Nucleus accumbens (tissue), 56 donors: ENCODE measurements at regions not wholly inside any gene's neighbourhood (a gene's known extent, or its start where the extent isn't known, plus 50 kb on each side); places are given as distances from the start of the nearest gene placed in this dataset.
"Not testable (repeated sequence)": the region's sequence is repeated elsewhere in the genome, so short reads cannot be mapped to it uniquely, and the experiment has no call there.

ENCODE experiments used
- DNase-seq, 56 donors: peaks; one replicate each; lab custom pipeline; 2025; lab: John Stamatoyannopoulos, UW

DNA sequence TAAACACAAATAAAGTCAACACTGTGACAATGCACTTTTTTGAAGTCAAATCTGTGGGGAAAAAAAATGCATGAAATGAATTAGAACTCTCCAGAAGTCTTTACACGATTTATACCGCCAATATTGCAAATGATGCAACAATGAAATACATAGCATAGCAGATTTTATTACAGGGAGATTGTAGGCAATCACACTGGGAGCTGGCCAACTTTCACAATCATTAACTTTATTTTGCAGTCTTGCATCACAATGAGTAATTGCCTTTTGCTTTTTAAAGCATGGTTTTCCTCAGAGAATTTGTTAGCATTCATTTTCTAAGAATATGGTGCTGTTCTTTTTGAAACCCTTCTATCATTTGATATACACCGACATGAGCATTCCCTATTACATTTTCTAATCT is 366.4 kb upstream of the FSIP2 start:
- DNase-seq, result no peak

DNA sequence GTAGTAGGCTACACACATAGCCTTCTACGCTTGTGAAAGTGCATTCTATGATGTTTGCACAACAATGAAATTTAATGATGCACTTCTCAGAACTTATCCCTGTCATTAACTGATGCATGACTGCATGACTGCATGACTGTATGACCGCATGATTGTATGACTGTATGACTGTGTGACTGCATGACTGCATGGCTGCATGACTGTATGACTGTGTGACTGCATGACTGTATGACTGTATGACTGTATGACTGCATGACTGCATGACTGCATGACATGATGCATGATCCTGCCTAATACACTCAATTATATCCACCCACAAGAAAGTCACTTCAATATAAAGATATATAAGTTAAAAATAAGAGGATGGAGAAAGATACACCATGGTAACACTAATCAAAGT is 365.4 kb upstream of the FSIP2 start:
- DNase-seq, result no peak

DNA sequence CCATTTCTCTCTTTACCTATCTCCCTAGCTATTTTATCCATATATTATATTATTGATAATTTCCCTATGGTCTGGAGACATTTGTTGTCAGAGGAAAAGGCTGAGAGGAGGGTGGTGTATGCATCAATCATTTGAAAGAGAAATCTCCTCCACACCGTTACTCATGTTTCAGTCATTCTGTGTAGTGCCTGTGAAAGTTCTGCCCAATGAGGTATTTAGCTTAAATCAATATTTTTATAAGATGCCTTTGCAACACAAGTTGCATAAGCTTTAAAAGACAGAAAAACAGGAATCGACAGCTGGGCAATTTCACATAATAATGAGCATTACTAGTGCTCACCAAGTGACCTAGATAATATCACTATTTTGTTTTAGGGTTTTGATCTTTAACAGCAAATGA is 363.7 kb upstream of the FSIP2 start:
- DNase-seq, result no peak

DNA sequence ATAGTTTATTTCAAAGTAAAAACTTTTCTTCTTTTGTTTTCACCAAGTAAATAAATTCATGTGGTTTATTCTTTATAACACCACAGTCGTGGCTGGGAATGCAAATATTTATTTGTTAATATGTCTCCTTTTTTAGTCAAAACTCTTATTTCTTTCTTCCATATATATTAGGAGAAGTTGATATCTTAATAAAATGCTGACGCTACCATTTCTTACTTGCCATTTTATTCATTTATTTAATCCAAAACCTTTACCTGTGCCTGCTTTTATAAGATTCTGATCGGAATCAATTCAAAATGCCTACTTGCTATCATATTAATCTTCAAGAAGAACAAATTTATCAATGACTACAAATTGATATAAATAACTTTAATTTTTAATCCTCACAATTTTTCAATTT is 362.9 kb upstream of the FSIP2 start:
- no peak for DNase-seq

DNA sequence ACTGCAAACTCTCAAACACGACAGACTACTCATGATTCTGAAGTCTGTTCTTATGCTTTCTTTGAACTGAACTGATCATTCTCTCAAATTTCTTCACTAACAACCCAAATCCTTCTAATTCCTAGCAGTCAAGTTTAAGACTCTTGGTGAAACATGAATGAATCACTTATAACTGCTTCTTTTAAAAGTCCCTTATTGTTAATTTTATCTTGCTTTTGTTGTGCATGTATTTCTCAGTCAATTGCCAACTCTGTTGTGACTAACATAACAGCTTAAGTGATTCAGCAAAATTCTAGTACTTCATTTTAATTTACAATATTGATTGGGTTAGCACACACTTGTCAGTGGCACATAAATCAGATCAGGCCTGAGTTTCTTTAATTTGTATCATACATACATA is 357.0 kb upstream of the FSIP2 start:
- no peak for DNase-seq

DNA sequence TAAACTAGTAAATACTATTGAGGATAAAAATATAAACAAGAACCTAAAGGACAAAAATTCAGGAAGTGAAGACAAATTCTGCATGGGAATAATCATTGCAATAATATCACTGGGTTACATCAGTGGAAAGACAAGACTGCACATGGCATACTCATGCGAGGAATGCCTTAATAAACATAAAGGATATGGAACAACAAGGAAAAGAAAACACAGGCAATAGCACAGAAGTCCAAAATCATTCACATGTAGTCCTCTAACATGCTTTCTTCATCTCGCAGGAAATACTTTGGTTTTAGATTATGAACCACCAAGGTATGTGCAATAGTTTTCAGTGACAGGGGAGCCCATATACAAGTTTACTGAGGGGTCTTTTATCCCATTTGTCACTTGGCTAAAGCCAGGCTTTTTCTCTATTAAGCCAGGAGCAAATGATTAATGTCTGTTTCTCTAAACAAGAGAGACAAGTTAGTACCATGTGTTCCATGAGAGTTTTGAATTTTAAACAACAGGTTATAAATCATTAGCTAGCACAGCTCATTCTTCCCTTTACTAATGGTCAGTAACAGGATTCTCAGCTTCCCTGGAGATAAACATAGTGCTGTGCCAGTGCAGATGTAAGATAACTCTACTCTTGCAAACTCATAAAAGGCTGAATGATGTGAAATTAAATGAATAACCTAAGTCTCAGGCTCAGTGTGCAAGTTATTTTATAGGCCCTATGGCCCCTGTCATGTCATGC is 353.6 kb upstream of the FSIP2 start:
- DNase-seq, result no peak

DNA sequence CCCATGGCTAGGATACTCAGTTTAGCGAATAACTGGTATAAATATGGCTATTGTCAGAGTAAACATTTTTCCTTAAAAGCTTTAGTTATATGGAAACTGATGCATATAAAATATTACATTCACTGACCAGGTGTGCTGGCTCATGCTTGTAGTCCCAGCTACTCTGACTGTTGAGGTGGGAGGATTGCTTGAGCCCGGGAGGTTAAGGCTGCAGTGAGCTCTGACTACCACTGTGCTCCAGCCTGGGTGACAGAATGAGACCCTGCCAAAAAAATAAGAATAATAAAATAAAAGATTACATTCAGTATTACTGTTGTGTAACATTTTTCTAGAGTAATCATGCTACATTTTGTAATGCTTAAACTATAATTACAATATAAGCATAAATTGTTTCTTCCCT is 350.4 kb upstream of the FSIP2 start:
- no peak for DNase-seq

DNA sequence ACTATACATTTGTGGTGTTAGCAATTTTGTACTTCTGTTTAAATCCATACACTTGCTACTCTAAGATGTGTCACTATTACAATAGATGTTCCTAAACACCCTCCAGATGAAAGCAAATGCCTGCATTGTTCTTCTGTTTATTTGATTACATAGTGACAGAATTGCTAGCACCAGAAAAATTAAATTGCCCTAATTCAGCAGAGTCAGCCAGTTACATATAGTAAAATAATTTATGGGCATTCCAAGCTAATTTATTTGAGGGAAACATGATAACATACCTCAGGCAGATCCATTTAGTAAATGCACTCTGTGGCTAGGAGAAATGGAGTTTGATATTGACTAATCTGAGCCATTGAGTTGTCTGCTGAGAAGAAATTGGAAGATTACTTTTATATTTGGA is 347.1 kb upstream of the FSIP2 start:
- DNase-seq, result no peak

DNA sequence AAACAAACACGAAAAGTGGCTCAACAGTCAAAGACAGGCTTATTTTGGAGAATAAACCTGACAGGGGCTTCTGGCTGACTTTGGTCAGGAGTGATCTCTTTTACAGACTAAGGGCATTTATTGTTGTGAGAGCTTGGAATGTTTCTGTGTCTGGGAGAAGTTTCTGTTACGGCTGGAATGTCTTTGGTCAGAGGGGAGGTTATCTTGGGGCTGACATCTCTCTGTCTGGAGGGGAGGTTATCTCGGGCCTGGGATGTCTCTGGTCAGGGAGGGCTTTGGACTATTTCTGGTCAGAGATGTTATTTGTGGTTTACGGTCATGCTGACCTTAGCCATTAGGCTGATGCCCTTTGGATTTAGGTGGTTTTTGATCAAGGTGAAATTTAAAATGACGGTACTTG is 345.5 kb upstream of the FSIP2 start:
- DNase-seq, result no peak

DNA sequence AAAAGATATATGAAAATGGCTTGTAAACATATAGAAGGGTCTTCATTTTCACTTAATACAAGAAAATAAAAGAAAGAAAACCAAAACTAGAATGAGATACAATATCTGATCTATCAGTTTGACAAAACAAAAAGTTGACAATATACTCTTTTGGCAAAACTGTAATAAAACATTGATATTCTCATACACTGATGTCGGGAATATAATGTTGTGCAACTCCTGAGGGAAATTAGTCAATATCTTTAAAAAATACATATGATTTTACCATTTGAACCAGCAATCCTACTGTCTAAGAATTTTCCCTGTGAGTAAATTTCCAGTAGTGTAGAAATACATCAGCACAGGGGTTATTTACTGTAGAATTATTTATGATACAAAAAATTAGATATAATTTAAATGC is 336.1 kb upstream of the FSIP2 start:
- no peak for DNase-seq

DNA sequence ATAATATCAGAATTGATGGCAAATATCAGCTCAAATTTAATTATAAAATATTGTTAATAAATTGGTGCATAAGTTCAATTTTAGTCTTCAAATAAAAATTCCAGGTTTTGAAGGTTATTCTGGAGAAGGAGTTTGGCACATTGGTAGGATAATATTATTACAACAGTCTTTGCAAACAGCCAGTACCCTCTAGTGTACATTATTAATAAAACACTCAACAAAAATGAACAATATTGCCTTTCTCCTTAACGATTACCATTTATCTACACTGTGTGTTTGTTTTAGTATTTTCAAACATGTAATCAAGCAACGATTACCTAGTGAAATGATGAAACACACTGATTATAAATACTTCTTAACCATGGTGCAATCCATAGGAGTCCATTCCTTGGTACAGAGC is 334.0 kb upstream of the FSIP2 start:
- DNase-seq, result no peak

DNA sequence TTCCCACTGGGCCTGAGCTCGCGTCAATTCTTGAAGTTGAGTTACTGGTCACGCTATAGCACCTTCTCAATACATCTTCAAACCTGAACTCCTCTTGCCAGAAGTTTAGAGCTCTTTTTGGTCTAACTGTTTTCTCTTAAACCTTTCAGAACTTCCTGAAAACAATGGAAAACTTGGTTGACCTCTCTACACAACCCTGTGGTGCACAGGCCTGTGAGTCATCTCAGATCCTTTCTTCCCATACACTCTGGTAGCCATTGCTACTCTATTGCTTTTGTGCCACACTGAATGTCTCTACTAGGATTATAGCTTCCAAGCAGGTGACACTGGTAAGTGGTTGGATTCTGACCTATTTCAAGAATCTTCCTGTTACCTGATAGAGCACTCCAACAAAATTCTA is 321.5 kb upstream of the FSIP2 start:
- no peak for DNase-seq

DNA sequence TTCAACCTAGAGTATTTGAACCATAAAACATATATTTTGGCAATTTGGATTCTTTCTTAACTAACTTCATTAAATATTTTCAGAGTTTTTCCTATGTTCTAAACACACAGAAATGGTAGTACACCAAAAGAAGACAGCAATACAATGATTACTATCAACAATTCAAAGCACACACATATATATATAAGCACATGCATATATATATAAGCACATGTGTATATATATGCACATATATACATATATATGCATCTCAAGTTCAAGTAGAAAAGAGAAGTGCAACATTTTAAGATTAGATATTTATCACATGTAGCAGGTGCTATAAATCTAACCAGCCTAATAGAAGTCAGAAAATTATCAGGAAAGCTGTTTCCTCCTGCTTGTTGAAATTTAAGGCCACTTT is 320.9 kb upstream of the FSIP2 start:
- no peak for DNase-seq

DNA sequence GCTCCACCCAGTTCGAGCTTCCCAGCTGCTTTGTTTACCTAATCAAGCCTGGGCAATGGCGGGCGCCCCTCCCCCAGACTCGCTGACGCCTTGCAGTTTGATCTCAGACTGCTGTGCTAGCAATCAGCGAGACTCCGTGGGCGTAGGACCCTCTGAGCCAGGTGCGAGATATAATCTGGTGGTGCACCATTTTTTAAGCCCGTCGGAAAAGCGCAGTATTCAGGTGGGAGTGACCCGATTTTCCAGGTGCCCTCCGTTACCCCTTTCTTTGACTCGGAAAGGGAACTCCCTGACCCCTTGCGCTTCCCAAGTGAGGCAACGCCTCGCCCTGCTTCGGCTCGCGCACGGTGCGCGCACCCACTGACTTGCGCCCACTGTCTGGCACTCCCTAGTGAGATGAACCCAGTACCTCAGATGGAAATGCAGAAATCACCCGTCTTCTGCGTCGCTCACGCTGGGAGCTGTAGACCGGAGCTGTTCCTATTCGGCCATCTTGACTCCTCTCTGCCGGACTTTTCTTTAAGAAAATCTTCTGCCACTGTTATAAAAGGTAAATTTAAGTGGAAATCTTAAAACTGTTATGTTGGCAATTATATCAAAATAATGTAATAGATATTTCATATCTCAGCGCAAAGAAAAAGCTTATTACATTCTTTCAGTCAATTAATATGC is 313.5 kb upstream of the FSIP2 start:
- not testable (repeated sequence) for DNase-seq

DNA sequence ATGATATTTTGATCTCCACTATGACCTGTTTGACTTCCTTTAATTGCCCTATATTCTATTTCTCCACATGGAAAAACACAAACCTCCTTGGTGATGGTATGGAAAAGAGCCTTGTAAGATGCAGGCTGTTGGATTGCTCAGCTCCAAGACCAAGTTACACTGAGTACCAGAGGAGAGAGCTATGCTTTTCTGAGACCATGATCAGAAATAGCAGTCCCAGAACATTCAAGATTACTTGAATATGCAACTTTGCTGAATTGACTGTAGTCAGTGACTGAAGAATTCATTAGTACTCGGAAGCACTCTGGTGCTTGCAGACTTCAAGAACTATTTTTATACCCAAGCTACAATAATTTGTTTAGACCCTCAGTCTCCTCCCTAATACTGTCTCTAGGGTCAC is 310.6 kb upstream of the FSIP2 start:
- DNase-seq, result no peak

DNA sequence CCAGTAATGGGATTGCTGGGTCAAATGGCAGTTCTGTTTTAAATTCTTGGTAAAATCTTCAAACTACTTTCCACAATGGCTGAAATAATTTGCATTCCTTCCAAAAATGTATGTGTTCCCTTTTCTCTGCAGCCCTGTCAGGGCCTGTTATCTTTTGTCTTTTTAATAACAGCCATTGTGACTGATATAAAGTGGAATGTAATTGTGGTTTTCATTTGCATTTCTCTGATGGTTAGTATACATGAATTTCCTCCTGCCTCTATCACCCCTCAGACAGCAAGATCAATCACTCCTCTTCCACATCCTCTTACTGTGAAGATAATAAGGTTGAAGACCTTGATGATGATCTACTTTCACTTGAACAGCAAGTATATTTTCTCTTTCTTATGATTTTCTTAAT is 304.8 kb upstream of the FSIP2 start:
- no peak for DNase-seq

DNA sequence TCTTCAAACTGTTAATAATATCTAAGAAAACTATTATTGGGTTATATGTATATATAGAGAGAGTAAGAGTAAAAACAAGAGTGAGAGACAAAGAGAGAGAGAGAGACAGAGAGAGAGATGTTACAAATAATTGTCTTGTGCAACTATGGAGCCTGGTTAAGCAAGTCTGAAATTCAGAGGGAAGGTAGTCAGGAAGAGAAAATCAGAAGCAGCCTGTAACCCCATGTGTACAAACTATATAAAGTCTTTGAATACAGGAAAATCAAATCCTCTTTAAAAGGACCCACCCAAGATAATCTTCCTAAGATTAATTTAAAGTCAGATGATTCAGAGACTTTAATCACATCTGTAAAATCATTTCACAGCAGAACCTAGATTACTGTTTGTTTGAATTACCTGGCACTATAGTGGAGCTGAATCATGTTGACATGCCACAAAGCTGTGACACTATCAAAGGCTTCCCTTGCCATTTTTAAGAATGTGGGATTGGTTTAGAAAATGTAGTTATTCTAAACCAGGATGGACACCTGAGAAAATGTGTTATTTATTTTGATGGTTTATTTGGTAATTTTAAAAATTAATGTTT is 301.7 kb upstream of the FSIP2 start:
- DNase-seq, result no peak

DNA sequence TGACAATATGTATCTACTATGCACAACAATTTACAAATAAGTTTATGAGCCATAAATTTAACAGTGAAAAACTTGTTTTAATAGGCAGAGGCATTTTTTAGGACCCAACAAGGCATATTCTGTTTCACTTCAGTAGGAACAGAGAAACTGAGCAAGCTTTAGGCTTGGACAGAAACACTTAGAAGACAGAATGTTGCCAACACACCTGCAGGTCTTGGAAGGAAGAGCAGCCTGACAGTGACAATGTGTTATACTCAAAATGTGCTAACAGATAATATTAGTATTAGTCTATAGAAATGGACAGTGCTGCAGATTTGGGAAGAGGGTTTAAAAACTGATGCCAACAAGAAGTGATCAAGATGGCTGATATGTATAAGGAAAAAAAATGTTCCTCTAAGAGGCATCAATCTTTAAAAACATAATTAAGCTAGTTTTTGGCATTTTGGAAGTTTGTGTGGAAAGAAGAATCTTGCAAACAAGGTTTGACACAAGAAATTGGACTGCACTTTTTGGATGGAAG is 297.1 kb upstream of the FSIP2 start:
- DNase-seq, result no peak

DNA sequence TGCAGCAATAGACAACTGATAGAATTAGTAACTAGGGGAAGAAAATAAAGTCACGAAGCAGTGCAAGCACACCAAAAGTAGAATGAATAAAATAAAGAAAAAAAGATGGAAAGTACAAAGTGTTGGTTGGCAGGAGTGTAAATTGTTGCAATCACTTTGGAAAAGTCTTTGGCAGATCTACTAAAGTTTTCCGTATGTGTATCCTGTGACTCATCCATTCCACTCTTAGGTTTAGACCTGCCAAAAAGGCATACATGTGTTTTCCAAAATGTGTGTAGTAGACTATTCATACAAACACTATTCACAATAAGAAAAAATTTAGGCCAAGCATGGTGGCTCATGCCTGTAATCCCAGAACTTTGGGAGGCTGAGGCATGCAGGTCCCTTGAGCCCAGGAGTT is 282.1 kb upstream of the FSIP2 start:
- DNase-seq, result no peak

DNA sequence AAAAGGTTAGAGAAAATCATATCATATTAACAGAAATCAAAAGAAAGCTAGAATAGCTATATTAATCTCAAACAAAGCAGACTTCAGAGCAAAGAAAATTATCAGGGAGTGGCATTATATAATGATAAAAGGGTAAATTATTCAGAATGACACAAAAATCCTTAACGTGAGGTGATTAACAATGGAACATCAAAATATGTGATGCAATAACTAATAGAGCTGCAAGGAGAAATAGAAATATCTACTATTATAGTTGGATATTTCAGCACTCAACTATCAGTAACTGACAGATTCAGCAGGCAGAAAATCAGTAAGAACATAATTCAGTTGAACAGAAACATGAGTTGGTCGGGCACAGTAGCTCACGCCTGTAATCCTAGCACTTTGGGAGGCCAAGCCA is 275.1 kb upstream of the FSIP2 start:
- no peak for DNase-seq

DNA sequence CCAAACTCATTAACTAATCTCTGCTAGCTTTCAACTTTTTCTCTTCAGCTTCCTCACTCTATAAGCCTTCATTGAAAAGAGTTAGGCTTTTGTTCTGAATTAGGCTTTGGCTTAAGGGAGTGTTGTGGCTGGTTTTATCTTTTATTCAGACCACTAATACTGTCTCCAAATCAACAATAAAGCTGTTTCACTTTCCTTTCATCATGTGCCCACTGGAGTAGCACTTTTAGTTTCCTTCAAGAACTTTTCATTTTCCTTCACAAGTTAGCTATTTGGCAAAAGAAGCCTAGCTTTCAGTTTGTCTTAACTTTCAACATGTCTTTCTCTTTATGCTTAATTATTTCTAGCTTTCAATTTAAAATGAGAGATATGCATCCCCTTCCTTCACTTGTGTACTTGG is 271.7 kb upstream of the FSIP2 start:
- DNase-seq, result no peak

DNA sequence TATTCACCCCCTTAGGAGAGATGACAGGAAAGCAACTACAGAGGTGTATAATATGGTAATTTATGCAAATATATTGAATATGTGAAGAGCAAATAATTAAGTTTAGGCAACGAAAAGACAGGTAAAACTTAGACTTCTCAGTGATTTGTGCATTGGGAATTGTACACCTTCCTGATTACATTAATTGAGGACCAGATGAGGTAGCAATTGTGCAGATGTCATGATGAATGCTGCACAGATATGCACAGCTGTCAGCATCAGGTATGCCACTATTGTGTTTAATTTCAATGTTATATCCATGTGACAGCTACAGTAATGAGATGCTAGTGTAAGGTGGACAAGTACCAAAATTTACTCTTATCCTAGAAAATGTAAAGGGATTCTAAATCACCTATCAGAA is 267.2 kb upstream of the FSIP2 start:
- DNase-seq, result no peak
